Adrenal gland (tissue), 5 donors: ENCODE measurements at regions not wholly inside any gene's neighbourhood (a gene's known extent, or its start where the extent isn't known, plus 50 kb on each side); places are given as distances from the start of the nearest gene placed in this dataset.

Source experiments
- POLR2A ChIP-seq, 2 donors: fragments of 450-650 bp; IDR thresholded peaks; one replicate each; pipeline ENCODE4 v1.6.1; 2017; ENCODE audit warnings: antibody characterized with exemption in 2 of 2, mild to moderate bottlenecking in 2 of 2, moderate library complexity in 1 of 2
- TF ChIP-seq, protein P1 (sequence below), 6 experiments: fragments of 450-650 bp in 4 of 6; fragments of 200-600 bp in 2 of 6; sonication (generic) in 1 of 6; IDR thresholded peaks; 1 replicate in 5 of 6; 2 replicates in 1 of 6; pipeline versions ENCODE4 v1.5.1 to v1.8.0; 2016 to 2021; ENCODE audit warnings: antibody characterized with exemption in 6 of 6, mild to moderate bottlenecking in 2 of 6, moderate library complexity in 1 of 6
- donor health status: DM: no; HTN: no; CAD: no.

DNA sequence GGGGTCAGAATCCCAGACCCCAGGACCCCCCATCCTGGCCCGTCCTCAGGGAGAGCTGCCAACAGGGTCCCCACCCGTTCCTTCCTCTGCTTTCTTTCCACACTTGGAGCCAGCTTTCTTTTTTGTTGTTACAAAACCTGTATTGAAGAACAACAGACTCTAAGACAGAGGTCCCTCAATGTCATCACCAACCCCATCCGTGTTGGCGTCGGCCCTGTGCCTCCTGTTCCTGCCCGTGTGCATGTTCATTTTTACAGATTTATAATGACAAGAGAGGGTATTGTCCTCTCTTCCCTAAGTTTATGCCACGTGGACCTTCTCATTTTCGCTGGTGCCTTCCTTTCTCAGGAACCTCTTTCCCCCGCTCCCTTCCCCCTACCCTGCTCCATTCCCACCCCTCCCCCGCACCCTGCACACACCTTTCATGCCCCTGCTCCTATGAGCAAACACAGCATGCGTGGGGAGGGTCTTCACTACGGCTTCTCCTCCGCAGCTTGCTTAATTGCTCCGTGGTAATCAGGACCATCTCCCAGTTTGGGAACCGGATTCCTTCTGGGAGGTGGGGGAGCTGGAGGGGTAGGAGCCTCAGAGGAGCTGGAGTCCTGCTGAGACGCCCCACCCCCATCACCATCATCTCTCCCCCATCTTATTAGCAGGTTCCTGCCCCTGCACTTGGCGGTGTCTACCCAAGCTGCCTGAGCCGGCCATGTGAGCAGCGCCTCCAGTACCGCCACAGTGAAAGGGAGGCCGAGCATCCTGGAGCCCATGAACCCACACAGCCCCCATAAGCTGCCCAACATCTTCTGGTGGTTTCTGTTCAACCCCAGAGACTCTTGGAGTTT is 88.0 kb upstream of the INSIG1 start:
- TF ChIP-seq, protein P1, sequence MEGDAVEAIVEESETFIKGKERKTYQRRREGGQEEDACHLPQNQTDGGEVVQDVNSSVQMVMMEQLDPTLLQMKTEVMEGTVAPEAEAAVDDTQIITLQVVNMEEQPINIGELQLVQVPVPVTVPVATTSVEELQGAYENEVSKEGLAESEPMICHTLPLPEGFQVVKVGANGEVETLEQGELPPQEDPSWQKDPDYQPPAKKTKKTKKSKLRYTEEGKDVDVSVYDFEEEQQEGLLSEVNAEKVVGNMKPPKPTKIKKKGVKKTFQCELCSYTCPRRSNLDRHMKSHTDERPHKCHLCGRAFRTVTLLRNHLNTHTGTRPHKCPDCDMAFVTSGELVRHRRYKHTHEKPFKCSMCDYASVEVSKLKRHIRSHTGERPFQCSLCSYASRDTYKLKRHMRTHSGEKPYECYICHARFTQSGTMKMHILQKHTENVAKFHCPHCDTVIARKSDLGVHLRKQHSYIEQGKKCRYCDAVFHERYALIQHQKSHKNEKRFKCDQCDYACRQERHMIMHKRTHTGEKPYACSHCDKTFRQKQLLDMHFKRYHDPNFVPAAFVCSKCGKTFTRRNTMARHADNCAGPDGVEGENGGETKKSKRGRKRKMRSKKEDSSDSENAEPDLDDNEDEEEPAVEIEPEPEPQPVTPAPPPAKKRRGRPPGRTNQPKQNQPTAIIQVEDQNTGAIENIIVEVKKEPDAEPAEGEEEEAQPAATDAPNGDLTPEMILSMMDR (IDR thresholded peaks at IDR 0.05) = no peak
- no peak for TF ChIP-seq POLR2A (IDR thresholded peaks at IDR 0.05)
